ENCODE measurements at regions not wholly inside any gene's neighbourhood (a gene's known extent, or its start where the extent isn't known, plus 50 kb on each side); places are given as distances from the start of the nearest gene placed in this dataset.

- H3K36me3 Mint-ChIP-seq (ENCODE audit: unreplicated experiment) = no peaks in the 10 kb centered on the region
- H3K9me3 Mint-ChIP-seq (ENCODE audit: unreplicated experiment) = no peaks in the 10 kb centered on the region
- no peak overlapping the region for H3K27ac Mint-ChIP-seq (ENCODE audit: unreplicated experiment)
- no peak overlapping the region for H3K4me3 Mint-ChIP-seq (ENCODE audit: unreplicated experiment)
- DNase-seq (ENCODE audit: extremely low spot score, unreplicated experiment) = no peak
- H3K27me3 Mint-ChIP-seq (ENCODE audit: unreplicated experiment) = peaks cover 8% of the 10 kb centered on the region
- TF ChIP-seq, protein P1, sequence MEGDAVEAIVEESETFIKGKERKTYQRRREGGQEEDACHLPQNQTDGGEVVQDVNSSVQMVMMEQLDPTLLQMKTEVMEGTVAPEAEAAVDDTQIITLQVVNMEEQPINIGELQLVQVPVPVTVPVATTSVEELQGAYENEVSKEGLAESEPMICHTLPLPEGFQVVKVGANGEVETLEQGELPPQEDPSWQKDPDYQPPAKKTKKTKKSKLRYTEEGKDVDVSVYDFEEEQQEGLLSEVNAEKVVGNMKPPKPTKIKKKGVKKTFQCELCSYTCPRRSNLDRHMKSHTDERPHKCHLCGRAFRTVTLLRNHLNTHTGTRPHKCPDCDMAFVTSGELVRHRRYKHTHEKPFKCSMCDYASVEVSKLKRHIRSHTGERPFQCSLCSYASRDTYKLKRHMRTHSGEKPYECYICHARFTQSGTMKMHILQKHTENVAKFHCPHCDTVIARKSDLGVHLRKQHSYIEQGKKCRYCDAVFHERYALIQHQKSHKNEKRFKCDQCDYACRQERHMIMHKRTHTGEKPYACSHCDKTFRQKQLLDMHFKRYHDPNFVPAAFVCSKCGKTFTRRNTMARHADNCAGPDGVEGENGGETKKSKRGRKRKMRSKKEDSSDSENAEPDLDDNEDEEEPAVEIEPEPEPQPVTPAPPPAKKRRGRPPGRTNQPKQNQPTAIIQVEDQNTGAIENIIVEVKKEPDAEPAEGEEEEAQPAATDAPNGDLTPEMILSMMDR (IDR thresholded peaks at IDR 0.05) = no peak
- H3K4me1 Mint-ChIP-seq (ENCODE audit: unreplicated experiment) = peaks cover 13% of the 10 kb centered on the region
Observed at GRCh38 chr3:66633402-66634381, 132.9 kb upstream of the LRIG1 start.

- peaks cover 2% of the 10 kb centered on the region for H3K4me1 Mint-ChIP-seq (ENCODE audit: unreplicated experiment)
- no peaks in the 10 kb centered on the region for H3K36me3 Mint-ChIP-seq (ENCODE audit: unreplicated experiment)
- H3K4me3 Mint-ChIP-seq (ENCODE audit: unreplicated experiment) = no peak overlapping the region
- TF ChIP-seq, protein P1 (IDR thresholded peaks at IDR 0.05) = peak; percentile 9
- no peaks in the 10 kb centered on the region for H3K27me3 Mint-ChIP-seq (ENCODE audit: unreplicated experiment)
- H3K27ac Mint-ChIP-seq (ENCODE audit: unreplicated experiment) = no peak overlapping the region
- no peak for DNase-seq (ENCODE audit: extremely low spot score, unreplicated experiment)
- peaks cover 5% of the 10 kb centered on the region for H3K9me3 Mint-ChIP-seq (ENCODE audit: unreplicated experiment)
Observed at GRCh38 chr3:66638717-66639116, 137.9 kb upstream of the LRIG1 start.

DNA sequence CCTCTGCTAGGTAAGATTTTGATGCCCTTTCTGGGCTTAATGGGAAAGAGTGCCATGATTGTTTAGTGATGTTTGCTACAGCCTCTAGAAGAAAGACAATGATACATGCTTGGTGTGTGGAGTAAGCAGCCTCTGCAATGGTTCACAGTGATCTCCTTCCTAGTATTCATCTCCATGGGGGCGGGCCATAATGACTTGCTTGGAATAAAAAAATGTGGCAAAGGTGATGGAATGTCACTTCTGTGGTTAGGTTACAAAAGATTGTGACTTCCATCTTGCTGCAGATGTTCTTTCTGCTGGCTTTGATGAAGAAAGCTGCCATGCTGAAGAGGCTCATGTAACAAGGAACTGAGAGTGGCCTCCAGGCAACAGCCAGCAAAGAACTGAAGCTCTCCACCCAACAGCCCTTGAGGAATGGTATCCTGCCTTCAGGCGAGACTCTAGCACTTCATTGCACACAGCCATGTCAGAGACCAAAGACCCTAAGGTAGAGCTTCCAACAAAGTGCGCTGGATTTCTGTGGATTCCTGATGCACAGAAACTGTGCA lies 139.1 kb upstream of the LRIG1 start:
- H3K4me3 Mint-ChIP-seq (ENCODE audit: unreplicated experiment) = no peak overlapping the region
- peaks cover 2% of the 10 kb centered on the region for H3K4me1 Mint-ChIP-seq (ENCODE audit: unreplicated experiment)
- peaks cover 5% of the 10 kb centered on the region for H3K9me3 Mint-ChIP-seq (ENCODE audit: unreplicated experiment)
- DNase-seq (ENCODE audit: extremely low spot score, unreplicated experiment) = no peak
- TF ChIP-seq, protein P1 (IDR thresholded peaks at IDR 0.05) = no peak
- peaks cover 1% of the 10 kb centered on the region for H3K36me3 Mint-ChIP-seq (ENCODE audit: unreplicated experiment)
- no peak overlapping the region for H3K27ac Mint-ChIP-seq (ENCODE audit: unreplicated experiment)
- no peaks in the 10 kb centered on the region for H3K27me3 Mint-ChIP-seq (ENCODE audit: unreplicated experiment)

DNA sequence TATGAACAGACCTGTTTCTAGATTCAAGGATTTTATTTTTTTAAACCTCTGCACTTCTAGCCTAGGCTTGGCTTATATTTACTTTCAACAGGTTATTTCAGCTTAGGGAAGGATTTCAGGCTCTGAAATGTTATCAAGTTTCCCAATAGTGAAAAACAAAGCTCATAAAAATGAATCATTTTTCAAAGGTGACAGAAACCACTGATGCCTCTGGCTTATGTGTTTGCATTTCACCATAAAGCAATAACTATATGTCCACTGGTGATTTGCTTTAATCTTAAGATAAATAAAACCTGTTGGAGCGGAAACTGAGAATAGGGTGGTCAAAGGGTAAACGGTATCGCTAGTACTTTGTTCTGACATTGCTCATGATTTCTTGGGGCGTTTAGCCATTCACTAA lies 141.2 kb upstream of the LRIG1 start:
- DNase-seq (ENCODE audit: extremely low spot score, unreplicated experiment) = no peak
- Mint-ChIP-seq H3K9me3 (ENCODE audit: unreplicated experiment) (peaks cover 5% of the 10 kb centered on the region), H3K27ac (ENCODE audit: unreplicated experiment) (no peak overlapping the region), H3K36me3 (ENCODE audit: unreplicated experiment) (peaks cover 2% of the 10 kb centered on the region), H3K4me1 (ENCODE audit: unreplicated experiment) (peaks cover 2% of the 10 kb centered on the region), H3K4me3 (ENCODE audit: unreplicated experiment) (no peak overlapping the region), H3K27me3 (ENCODE audit: unreplicated experiment) (no peaks in the 10 kb centered on the region)
- TF ChIP-seq, protein P1 (IDR thresholded peaks at IDR 0.05) = no peak

DNA sequence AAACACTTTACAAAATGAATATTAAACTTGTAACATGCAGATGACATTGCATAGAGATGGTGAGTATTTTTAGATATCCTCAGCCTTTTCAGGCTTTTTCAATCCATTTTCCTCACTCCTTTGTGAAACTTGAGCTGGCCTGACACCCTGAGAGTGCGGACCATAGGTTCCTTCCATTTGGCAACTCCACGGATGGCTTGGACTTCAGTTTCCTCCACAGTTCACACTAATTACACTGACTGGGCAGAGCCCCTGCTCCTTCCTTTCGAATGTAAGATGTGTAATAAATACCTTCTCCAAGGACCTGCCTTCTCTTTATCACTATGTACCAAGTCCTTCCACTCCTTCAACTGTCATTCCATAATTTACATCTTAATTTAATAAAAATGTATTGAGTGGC lies 141.7 kb upstream of the LRIG1 start:
- Mint-ChIP-seq H3K27me3 (ENCODE audit: unreplicated experiment) (no peaks in the 10 kb centered on the region), H3K9me3 (ENCODE audit: unreplicated experiment) (peaks cover 5% of the 10 kb centered on the region), H3K36me3 (ENCODE audit: unreplicated experiment) (peaks cover 2% of the 10 kb centered on the region), H3K4me1 (ENCODE audit: unreplicated experiment) (peaks cover 2% of the 10 kb centered on the region), H3K4me3 (ENCODE audit: unreplicated experiment) (no peak overlapping the region), H3K27ac (ENCODE audit: unreplicated experiment) (no peak overlapping the region)
- no peak for DNase-seq (ENCODE audit: extremely low spot score, unreplicated experiment)
- TF ChIP-seq, protein P1 (IDR thresholded peaks at IDR 0.05) = no peak

Measured in osteocyte (in vitro differentiated cells).